SK-N-SH (cell line): ENCODE measurements at regions not wholly inside any gene's neighbourhood (a gene's known extent, or its start where the extent isn't known, plus 50 kb on each side); places are given as distances from the start of the nearest gene placed in this dataset.

Experiments
- CTCF ChIA-PET: fragments of 300-600, 350-600 bp; formaldehyde crosslinking; extraction: SDS; loops from one replicate; lab custom pipeline; 2021; lab: Yijun Ruan, JAX
- POLR2A ChIA-PET: fragments of 350-600 bp; sonication (Branson Sonifier 250); formaldehyde crosslinking; extraction: SDS; loops from one replicate; lab custom pipeline; 2020; ENCODE audit warnings: antibody characterized with exemption, inconsistent platforms; lab: Yijun Ruan, JAX
- DNase-seq: peaks from one replicate; pipeline ENCODE4 v3.0.0; 2012
- H2AFZ ChIP-seq: fragments of 200-600 bp; sonication (generic); 2 replicates; pipeline ENCODE4 v1.8.1; 2016; ENCODE audit warnings: antibody characterized with exemption, mild to moderate bottlenecking, low read depth
- H3F3A ChIP-seq: fragments of 200-600 bp; sonication (generic); replicated peaks from 2 replicates; pipeline ENCODE3; 2016; ENCODE audit warnings: antibody characterized with exemption, mild to moderate bottlenecking; ENCODE audit not compliant: insufficient read depth
- H3K27ac ChIP-seq, 2 experiments: fragments of 200-500 bp in 1 of 2; fragments of 200-600 bp in 1 of 2; sonication (Bioruptor generic) in 1 of 2; sonication (generic), shearing (Covaris generic) in 1 of 2; 2 replicates each; pipeline versions ENCODE4 v1.5.1 to v1.6.1; 2014 to 2016; ENCODE audit warnings: low read depth in 2 of 2, inconsistent platforms in 1 of 2, low read length in 1 of 2, mild to moderate bottlenecking in 1 of 2, mixed read lengths in 1 of 2
- H3K27me3 ChIP-seq: fragments of 200-600 bp; sonication (generic), shearing (Covaris generic); 2 replicates; pipeline ENCODE4 v1.6.1; 2016; ENCODE audit warnings: mixed run types; ENCODE audit not compliant: insufficient read depth
- H3K36me3 ChIP-seq, 2 experiments: fragments of 200-500 bp in 1 of 2; fragments of 200-600 bp in 1 of 2; sonication (Bioruptor generic) in 1 of 2; sonication (generic) in 1 of 2; replicated peaks in 1 of 2; 2 replicates each; pipeline versions ENCODE3 to v1.5.1; 2014 to 2016; ENCODE audit warnings: low read length in 1 of 2, mild to moderate bottlenecking in 1 of 2; ENCODE audit not compliant: insufficient read depth in 2 of 2, control insufficient read depth in 1 of 2
- H3K4me1 ChIP-seq, 2 experiments: fragments of 200-500 bp in 1 of 2; fragments of 200-600 bp in 1 of 2; sonication (Bioruptor generic) in 1 of 2; sonication (generic), shearing (Covaris generic) in 1 of 2; 2 replicates each; pipeline versions ENCODE4 v1.5.1 to v1.6.1; 2014 to 2016; ENCODE audit warnings: low read depth in 1 of 2, low read length in 1 of 2, mixed run types in 1 of 2; ENCODE audit not compliant: insufficient read depth in 2 of 2, control insufficient read depth in 1 of 2
- H3K4me2 ChIP-seq: fragments of 200-600 bp; sonication (generic), shearing (Covaris generic); 2 replicates; pipeline ENCODE4 v1.6.1; 2017; ENCODE audit warnings: mixed run types
- H3K4me3 ChIP-seq, 2 experiments: fragments of 200-500 bp in 1 of 2; fragments of 200-600 bp in 1 of 2; sonication (Bioruptor generic) in 1 of 2; sonication (generic), shearing (Covaris generic) in 1 of 2; 2 replicates each; pipeline versions ENCODE4 v1.5.1 to v1.8.1; 2014 to 2016; ENCODE audit warnings: low read depth in 2 of 2, inconsistent platforms in 1 of 2, low read length in 1 of 2, mild to moderate bottlenecking in 1 of 2, mixed read lengths in 1 of 2, moderate library complexity in 1 of 2
- H3K79me2 ChIP-seq: fragments of 200-600 bp; sonication (generic); 2 replicates; pipeline ENCODE4 v1.8.1; 2017; ENCODE audit warnings: mild to moderate bottlenecking; ENCODE audit not compliant: insufficient read depth
- H3K9ac ChIP-seq: fragments of 200-600 bp; sonication (generic); 2 replicates; pipeline ENCODE4 v1.6.1; 2017; ENCODE audit warnings: mixed run types
- H3K9me2 ChIP-seq: fragments of 200-600 bp; sonication (generic); 2 replicates; pipeline ENCODE4 v1.6.1; 2017; ENCODE audit warnings: mixed run types
- H3K9me3 ChIP-seq: fragments of 200-600 bp; sonication (generic); 2 replicates; pipeline ENCODE4 v1.6.1; 2017; ENCODE audit warnings: mixed run types, mild to moderate bottlenecking, moderate library complexity
- H4K20me1 ChIP-seq: fragments of 200-600 bp; sonication (generic); 2 replicates; pipeline ENCODE4 v1.6.1; 2017; ENCODE audit warnings: mild to moderate bottlenecking, mixed run types; ENCODE audit not compliant: insufficient read depth
- CHD2 ChIP-seq: fragments of 150-350 bp; IDR thresholded peaks from 2 replicates; pipeline ENCODE4 v1.6.1; 2018; ENCODE audit warnings: low read length; ENCODE audit not compliant: partially characterized antibody
- CTCF ChIP-seq: fragments of 200-600 bp; sonication (generic); IDR thresholded peaks from 2 replicates; pipeline ENCODE4 v1.6.1; 2017; ENCODE audit warnings: antibody characterized with exemption, mild to moderate bottlenecking, moderate library complexity
- ELF1 ChIP-seq: IDR thresholded peaks from 2 replicates; pipeline ENCODE4 v1.4.0; 2012
- EP300 ChIP-seq, 2 experiments: IDR thresholded peaks; 2 replicates each; pipeline versions ENCODE4 v1.4.0 to v1.6.1; 2012; ENCODE audit warnings: borderline replicate concordance in 1 of 2, low read depth in 1 of 2, low read length in 1 of 2
- EZH2phosphoT487 ChIP-seq: fragments of 200-600 bp; sonication (generic); IDR thresholded peaks from 2 replicates; pipeline ENCODE4 v1.6.1; 2017; ENCODE audit warnings: low read depth, mixed run types, mild to moderate bottlenecking, antibody characterized with exemption, moderate library complexity, borderline replicate concordance
- FOXM1 ChIP-seq: IDR thresholded peaks from 2 replicates; pipeline ENCODE4 v1.4.0; 2012; ENCODE audit warnings: low read depth, mild to moderate bottlenecking
- GABPA ChIP-seq: IDR thresholded peaks from 2 replicates; pipeline ENCODE4 v1.4.0; 2012; ENCODE audit warnings: low read depth, mild to moderate bottlenecking
- GATA2 ChIP-seq: sonication (generic); formaldehyde crosslinking; IDR thresholded peaks from 2 replicates; pipeline ENCODE4 v1.5.0; 2020; ENCODE audit warnings: mild to moderate bottlenecking, missing genetic modification reagents
- JUND ChIP-seq: IDR thresholded peaks from 2 replicates; pipeline ENCODE4 v1.4.0; 2012
- NRF1 ChIP-seq: IDR thresholded peaks from 2 replicates; pipeline ENCODE4 v1.6.1; 2012; ENCODE audit warnings: low read depth, mild to moderate bottlenecking, low read length
- POLR2AphosphoS5 ChIP-seq: IDR thresholded peaks from 2 replicates; pipeline ENCODE4 v1.6.1; 2012; ENCODE audit warnings: low read depth, low read length
- TEAD4 ChIP-seq: IDR thresholded peaks from 2 replicates; pipeline ENCODE4 v1.4.0; 2012; ENCODE audit warnings: mild to moderate bottlenecking, borderline replicate concordance; ENCODE audit not compliant: insufficient read depth
- USF2 ChIP-seq: fragments of 150-350 bp; IDR thresholded peaks from 2 replicates; pipeline ENCODE4 v1.6.1; 2017; ENCODE audit warnings: antibody characterized with exemption, low read length, low read depth, borderline replicate concordance
- YY1 ChIP-seq: IDR thresholded peaks from 2 replicates; pipeline ENCODE4 v1.4.0; 2012; ENCODE audit warnings: low read depth, mild to moderate bottlenecking
- WGBS: methylation state at CpG from one replicate; pipeline ENCODE4 v1.1.6; 2017; ENCODE audit warnings: low lambda C conversion rate; 5-methylcytosine and 5-hydroxymethylcytosine counted together
- TF ChIP-seq, protein P1 (sequence below): IDR thresholded peaks from 2 replicates; pipeline ENCODE4 v1.6.1; 2012; ENCODE audit warnings: mild to moderate bottlenecking, low read depth, low read length, moderate library complexity
- TF ChIP-seq, protein P2 (sequence below): IDR thresholded peaks from 2 replicates; pipeline ENCODE4 v1.4.0; 2012; ENCODE audit warnings: low read depth
- TF ChIP-seq, protein P3 (sequence below): fragments of 150-350 bp; IDR thresholded peaks from 2 replicates; pipeline ENCODE4 v1.6.1; 2016; ENCODE audit warnings: mild to moderate bottlenecking, low read depth, low read length

GRCh38 chr6:117136702-117137101 is 128.7 kb upstream of the VGLL2 start:
- no peak overlapping the region for H3K4me2 ChIP-seq
- no peaks in the 10 kb centered on the region for H3K9me2 ChIP-seq
- DNase-seq: no peak
- no peak overlapping the region for H3K4me3 ChIP-seq
- CTCF ChIA-PET: no interaction called here
- H3K27ac ChIP-seq: no peak overlapping the region
- 0% methylated on average over 1 of the region's 1 CpG for WGBS
- H2AFZ ChIP-seq: no peak overlapping the region
- no peaks in the 10 kb centered on the region for H3K79me2 ChIP-seq
- H3F3A ChIP-seq: no peaks in the 10 kb centered on the region
- H3K36me3 ChIP-seq: no peaks in the 10 kb centered on the region
- no peaks in the 10 kb centered on the region for H3K27me3 ChIP-seq
- no peaks in the 10 kb centered on the region for H4K20me1 ChIP-seq
- no peaks in the 10 kb centered on the region for H3K4me1 ChIP-seq
- TF ChIP-seq, protein P1, sequence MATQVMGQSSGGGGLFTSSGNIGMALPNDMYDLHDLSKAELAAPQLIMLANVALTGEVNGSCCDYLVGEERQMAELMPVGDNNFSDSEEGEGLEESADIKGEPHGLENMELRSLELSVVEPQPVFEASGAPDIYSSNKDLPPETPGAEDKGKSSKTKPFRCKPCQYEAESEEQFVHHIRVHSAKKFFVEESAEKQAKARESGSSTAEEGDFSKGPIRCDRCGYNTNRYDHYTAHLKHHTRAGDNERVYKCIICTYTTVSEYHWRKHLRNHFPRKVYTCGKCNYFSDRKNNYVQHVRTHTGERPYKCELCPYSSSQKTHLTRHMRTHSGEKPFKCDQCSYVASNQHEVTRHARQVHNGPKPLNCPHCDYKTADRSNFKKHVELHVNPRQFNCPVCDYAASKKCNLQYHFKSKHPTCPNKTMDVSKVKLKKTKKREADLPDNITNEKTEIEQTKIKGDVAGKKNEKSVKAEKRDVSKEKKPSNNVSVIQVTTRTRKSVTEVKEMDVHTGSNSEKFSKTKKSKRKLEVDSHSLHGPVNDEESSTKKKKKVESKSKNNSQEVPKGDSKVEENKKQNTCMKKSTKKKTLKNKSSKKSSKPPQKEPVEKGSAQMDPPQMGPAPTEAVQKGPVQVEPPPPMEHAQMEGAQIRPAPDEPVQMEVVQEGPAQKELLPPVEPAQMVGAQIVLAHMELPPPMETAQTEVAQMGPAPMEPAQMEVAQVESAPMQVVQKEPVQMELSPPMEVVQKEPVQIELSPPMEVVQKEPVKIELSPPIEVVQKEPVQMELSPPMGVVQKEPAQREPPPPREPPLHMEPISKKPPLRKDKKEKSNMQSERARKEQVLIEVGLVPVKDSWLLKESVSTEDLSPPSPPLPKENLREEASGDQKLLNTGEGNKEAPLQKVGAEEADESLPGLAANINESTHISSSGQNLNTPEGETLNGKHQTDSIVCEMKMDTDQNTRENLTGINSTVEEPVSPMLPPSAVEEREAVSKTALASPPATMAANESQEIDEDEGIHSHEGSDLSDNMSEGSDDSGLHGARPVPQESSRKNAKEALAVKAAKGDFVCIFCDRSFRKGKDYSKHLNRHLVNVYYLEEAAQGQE: no peak
- TF ChIP-seq EZH2phosphoT487: no peak
- no peak for TF ChIP-seq GABPA
- no peak for TF ChIP-seq GATA2
- TF ChIP-seq CHD2: no peak
- no peak for TF ChIP-seq TEAD4
- TF ChIP-seq FOXM1: no peak
- TF ChIP-seq JUND: no peak
- TF ChIP-seq, protein P2, sequence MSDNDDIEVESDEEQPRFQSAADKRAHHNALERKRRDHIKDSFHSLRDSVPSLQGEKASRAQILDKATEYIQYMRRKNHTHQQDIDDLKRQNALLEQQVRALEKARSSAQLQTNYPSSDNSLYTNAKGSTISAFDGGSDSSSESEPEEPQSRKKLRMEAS: no peak
- TF ChIP-seq EP300 (IDR thresholded peaks at IDR 0.05; ENCODE audit: borderline replicate concordance in 1 of 2, low read depth in 1 of 2, low read length in 1 of 2): no peak
- TF ChIP-seq YY1: no peak
- H3K9ac ChIP-seq: no peak overlapping the region
- no peaks in the 10 kb centered on the region for H3K9me3 ChIP-seq
- POLR2A ChIA-PET: no interaction called here

GRCh38 chr6:117137711-117138110 is 127.6 kb upstream of the VGLL2 start:
- no peak overlapping the region for H3K4me2 ChIP-seq
- H3K4me3 ChIP-seq: no peak overlapping the region
- H3K4me1 ChIP-seq: no peaks in the 10 kb centered on the region
- no peaks in the 10 kb centered on the region for H3K36me3 ChIP-seq
- no peak overlapping the region for H3K9ac ChIP-seq
- H2AFZ ChIP-seq: no peak overlapping the region
- no peaks in the 10 kb centered on the region for H4K20me1 ChIP-seq
- WGBS: 2% methylated on average over 4 of the region's 4 CpGs
- DNase-seq: no peak
- H3F3A ChIP-seq: no peaks in the 10 kb centered on the region
- no peaks in the 10 kb centered on the region for H3K9me2 ChIP-seq
- H3K9me3 ChIP-seq: no peaks in the 10 kb centered on the region
- CTCF ChIA-PET: no interaction called here
- no peaks in the 10 kb centered on the region for H3K79me2 ChIP-seq
- no peaks in the 10 kb centered on the region for H3K27me3 ChIP-seq
- POLR2A ChIA-PET: no interaction called here
- H3K27ac ChIP-seq: no peak overlapping the region
- TF ChIP-seq, protein P1: no peak
- no peak for TF ChIP-seq NRF1
- TF ChIP-seq POLR2AphosphoS5: no peak
- no peak for TF ChIP-seq USF2
- no peak for TF ChIP-seq CHD2
- TF ChIP-seq, protein P3, sequence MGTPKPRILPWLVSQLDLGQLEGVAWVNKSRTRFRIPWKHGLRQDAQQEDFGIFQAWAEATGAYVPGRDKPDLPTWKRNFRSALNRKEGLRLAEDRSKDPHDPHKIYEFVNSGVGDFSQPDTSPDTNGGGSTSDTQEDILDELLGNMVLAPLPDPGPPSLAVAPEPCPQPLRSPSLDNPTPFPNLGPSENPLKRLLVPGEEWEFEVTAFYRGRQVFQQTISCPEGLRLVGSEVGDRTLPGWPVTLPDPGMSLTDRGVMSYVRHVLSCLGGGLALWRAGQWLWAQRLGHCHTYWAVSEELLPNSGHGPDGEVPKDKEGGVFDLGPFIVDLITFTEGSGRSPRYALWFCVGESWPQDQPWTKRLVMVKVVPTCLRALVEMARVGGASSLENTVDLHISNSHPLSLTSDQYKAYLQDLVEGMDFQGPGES: no peak
- no peak for TF ChIP-seq ELF1
- TF ChIP-seq CTCF: no peak
